HG02623 (cell line): ENCODE measurements at regions not wholly inside any gene's neighbourhood (a gene's known extent, or its start where the extent isn't known, plus 50 kb on each side); places are given as distances from the start of the nearest gene placed in this dataset.

ENCODE experiments used
- ATAC-seq: cut with Tn5 transposase; IDR thresholded peaks from one replicate; pipeline ENCODE4 v1.9.1; 2021; ENCODE audit warnings: moderate library complexity; ENCODE audit not compliant: unreplicated experiment

DNA sequence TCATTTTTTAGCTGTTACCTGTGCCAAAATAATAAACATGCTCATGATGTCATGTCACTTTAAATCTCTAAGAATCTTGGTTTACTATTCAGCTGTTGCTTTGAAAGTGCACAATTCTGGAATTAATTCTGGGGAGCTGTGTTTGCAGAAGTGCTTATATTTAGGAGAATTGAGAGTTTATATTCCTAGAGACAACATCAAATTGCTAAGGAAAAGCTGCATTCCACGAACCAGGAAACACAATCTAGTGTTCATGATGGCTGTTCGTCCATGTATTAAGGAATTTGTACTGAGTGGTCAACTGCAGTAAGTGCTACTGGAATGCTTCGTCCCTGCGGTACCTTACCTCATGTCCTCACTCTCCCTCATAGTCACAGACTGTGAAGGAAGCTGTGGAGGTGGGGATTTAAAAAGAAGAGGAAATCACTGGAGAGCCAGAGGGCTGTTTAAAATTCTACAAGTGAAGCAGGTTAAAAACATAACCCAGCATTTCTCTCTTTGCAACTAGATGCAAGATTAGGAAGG is 161.0 kb downstream of the TRMT11 start:
- ATAC-seq, result no peak

DNA sequence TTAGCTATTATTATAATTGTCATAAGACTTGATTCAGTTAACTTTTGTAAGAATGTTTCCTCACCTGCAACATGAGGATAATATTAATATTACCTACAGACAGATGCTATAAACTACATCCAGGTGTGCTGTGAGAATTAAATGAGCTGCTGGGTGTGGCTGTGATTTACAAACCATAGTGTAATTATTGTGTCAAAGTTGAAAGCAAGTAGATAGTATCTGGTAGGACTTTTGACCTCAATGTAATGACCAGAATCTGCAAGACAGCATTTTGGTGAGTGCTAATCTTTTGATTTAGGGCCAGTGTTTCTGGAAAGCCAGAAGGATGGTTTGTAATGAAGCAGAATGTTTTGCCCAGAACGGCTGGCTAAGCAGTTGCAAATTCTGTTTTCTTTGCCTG is 162.5 kb downstream of the TRMT11 start:
- ATAC-seq, result no peak

DNA sequence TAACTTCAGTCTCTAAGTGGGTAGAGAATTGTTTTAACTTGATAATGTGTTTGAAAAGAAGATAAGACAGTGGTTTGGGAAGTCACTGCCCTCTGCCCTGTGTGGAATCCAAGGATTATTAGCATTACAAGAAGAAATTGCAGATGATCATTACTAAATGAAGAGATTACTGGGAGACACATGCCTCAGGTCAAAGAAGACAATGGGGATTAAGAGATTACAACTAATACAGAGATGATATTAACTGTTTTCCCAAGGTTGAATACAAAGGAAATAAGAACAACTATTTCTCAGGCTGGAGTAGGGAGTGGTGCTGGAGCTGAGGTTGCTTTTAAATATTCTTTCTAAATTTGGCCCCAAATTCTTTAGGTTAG is 166.0 kb downstream of the TRMT11 start:
- ATAC-seq, result no peak

DNA sequence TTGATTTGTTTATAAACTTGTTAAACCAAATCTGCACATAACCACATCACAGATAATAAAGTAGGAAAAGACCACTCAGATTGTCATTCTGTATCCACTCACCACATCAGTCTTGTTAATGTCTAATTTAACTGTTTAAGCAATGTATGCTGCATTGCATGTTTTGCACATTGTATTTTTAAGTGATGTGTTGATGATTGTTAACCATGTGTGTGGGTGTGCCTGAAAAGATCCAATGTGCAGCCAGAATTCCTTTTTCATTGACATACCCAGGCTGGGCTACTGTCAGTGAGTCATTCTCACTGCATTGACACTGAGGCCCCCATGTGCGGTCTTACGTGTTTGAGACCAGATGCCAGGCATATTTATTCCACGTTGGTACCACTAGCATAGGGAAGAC is 167.3 kb downstream of the TRMT11 start:
- ATAC-seq, result no peak

DNA sequence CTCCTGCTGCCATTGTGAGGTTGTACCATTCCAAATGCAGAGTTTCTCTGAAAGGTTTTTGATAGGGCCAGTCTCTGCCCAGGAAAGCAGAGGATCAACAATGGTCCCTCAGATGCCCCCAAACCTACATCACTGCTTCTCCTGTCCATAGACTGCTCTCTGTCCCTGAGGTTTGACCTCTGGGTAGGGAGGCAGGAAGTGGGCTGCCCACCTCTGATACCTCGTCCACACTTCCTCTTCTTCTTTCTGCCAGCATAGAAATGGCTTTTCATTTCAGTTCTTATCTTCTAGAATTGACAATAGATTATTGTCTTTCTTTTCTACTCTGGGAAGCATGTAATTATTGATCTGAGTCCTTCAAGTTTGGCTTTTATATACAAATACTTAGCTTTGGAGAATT is 170.6 kb downstream of the TRMT11 start:
- peak; percentile 90 for ATAC-seq

DNA sequence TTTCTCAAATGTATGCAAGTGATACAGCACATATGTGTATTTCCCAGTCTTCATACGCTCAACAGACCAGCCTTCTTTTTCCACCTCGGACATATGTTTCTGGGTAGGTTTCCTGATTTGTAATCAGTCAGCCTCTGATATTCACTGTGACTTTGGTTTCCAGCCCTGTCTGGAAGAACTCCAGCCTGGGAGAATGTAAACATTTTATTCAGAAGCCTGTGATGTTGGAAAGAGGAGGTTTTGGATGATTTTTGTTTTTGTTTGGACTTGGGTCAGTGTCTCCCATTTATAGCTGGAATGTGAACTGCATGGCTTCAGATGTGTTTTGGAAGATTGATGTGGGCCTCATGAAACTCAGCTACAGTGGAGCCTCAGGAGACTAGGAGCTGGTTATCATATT is 172.2 kb upstream of the CENPW start:
- no peak for ATAC-seq

DNA sequence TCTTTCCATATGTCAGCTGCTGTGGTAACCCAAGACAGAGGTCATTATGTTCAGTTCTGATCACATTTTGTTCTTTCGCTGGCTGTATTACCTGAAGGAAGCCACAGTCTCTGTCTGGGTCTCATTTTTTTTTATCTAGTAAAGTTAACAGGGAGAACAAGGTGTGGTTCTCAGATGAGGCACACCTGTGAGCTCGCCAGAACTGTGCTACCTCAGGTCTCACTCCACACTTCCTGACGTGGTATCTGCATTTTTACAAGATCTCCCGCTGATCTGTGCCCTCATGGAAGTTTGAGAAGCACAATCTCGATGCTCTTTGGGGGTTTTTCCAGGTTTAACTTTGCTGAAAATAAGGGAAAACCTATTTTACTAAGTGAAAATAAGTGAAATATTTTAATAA is 169.5 kb upstream of the CENPW start:
- ATAC-seq, result no peak

DNA sequence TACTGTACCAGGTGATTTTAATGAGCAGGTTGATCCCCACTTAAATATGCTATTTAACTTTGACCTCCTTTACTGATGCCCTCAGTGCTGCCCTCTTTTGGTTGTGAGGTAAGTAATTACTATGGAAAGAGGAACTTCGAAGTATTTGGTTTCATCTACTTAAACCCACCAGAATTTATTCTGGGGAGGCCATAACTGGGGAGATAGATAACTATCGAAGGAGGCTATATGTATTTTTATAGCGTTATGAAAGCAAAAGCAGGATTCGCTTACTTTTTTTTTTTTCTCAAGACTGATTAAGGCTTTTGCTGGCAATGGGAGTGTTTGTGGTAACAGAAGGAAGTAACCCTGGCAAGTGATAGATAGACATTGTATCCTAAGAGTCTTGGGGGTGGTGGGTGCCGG is 168.9 kb upstream of the CENPW start:
- peak; percentile 84 for ATAC-seq

DNA sequence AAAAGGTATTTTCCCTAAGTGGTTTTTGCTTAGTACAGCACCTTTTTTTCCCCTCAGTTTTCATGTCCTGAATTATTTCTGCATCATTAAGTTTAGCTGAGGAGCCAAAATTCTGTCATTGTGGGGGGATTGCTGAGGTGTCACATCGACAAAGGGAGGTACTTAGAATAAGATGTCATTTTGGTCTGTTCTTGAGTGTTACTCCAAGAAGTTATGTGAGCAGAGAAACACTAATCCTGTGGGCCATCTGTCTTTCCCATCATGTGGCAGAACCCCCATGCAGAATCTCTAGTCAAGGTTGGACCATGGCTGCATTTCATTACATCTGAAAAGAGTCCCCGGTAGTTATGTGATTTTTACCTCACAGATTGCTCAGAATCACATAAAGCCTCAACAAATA is 167.8 kb upstream of the CENPW start:
- ATAC-seq, result no peak

DNA sequence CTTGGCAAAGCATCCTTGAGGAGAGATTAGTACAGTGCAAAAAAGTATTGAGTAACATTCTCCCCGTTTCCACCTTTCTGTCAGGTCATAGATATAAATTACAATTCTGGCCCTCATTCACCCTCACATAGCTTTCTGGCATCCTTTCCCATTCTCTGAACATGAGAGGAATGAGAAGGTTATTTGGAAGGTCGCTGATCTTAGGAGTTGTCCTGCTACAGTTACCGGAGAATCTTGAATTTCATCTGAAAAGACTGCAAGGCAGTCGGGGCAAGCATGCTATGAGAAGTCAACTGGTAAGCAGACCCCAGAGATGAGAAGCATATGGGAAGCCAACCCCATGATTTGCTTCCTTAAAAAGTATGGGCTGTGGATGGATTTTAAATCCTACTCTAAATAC is 166.7 kb upstream of the CENPW start:
- ATAC-seq, result no peak

DNA sequence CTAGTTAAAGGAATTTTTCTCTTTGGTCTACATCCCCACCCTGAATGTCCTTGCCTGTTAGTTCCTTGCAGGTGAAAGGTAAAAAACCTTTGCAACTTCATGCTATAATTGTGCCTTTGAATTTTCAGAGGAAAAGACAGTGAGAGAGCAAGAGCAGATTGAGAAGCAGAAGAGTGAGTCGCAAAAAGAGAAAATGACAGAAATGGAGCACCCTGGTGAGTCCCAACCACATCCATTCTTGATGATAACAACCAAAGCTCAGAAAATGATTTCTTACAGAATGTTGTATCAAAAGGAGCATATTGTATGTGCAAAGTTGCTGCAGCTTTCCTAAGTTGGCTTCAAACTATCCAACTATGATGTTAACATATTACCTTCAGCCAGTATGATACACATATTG is 165.2 kb upstream of the CENPW start:
- no peak for ATAC-seq

DNA sequence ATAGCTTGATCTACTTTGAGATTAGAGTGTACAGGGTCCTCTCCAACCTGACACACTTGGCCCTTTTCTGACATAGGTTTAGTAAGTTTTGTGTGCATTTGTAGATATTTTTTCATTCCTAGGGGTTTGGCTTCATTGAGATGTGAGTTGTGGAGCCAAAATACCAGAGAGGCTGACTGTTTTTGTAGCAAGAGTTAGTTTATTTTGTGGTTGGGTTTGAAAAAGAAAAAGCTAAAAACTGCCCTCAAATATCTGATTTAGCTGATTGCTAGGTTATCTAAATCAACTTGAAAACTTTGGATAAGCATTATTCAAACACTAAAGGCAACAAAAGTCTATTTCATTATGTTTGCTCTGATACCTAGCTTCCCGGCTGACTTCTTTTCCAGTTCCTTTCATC is 164.7 kb upstream of the CENPW start:
- ATAC-seq, result no peak

DNA sequence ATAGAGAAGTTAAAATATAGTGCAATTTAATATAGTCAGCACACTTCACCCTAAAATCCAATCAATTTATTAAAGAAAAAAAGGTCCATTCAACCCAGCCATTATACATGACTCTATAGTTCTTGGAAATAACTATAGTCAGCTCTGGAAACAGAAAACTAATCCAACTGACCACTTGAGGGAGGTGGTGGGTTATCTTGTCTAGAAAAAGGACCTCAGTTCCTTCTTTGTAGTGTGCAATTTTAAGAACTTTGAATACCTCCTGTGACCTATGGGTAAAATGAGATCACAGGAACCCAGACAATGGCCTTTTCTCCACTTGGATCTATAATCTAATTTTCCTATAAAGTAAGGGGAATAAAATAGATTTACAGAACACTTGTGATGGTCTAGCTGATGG is 163.6 kb upstream of the CENPW start:
- no peak for ATAC-seq

DNA sequence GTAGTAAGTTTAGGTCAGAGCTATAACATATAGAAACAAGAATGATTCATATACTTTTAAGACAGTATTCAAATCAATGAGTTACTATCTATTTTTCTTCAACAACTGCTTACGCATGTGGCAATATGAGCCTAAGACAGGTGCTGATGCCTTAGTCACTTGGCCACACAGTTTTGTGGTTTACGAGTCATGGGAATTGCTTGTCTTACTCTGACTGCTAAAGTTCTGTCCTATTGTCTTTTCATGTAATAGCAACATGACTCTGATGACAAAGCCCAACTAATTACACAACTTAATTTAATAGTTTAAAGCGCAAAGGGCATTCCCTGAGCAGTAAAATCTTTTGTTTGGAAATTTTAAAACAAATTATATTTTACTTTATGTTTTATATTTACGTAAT is 159.3 kb upstream of the CENPW start:
- ATAC-seq, result no peak

DNA sequence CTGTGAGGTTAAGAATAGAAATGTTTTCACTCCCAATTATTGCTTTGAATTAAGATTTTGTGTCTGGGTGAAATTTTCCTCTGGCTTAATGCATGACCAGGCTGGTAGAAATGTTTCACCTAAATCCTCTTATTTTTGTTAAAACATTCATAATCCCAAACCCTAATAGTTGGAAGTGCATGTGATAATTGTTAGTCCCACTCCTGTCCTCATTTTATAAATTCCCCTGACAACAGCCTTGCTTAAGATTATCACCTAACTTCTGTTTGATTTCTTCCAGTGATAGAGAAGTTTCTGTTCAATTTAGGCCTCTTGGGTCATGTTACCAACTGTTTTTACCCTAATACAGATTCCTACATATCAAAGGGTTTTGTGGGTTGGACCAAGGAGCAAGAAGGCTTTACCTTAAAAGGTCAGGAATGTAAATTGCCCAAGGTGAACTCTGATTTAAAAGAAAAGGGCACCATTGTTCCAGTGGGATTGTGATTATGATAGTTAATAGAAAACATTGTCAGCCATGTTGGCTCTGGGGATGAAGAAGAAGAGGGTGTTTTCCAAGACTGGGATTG is 158.7 kb upstream of the CENPW start:
- no peak for ATAC-seq

DNA sequence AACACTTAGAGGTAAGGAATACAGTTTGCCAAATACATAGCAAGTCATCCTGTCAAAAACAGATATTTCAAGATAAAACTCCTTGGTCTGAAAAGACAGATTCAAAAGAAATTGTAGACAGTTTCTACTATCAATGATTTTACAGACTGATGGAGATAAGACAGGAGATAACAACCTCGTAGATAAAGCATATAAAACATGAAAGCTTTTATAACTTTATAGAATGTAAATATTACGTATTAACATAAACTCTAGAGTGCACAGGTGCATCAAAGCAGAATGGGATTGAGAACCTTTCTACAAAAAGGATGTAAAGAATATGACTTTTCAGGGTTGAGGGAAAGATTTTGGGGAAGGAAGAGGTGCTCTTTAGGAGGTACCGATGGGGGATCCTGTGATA is 158.0 kb upstream of the CENPW start:
- no peak for ATAC-seq

DNA sequence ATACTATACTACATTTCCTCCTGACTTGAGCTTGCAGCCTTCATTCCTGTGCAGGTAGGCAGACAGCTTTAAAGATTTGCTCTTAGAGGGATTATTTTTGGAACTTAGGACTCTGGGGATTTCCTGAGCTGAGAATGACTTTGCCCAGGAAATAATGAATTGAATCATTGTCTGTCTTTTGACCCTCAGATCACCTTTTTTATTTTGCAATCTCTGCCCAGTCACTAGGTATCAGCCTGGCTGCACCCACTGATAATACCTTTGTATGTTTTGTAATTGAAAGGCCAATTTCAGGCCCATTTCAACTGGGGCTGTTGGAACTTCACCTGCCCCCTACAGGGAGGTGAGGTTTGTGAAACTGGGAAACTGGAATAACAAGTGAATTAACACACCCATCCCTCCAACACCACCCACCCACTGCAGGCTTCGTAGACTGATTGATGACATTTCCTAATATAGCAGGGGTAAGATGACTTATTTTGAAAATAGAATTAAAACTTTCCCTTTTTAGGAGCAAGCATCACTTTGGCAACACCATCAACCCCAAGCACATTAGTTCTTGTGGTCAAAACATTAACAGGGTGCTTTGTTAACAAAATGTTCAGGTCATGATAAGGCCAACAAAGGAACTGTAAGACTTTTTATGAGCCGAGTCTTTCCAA is 157.1 kb upstream of the CENPW start:
- no peak for ATAC-seq

DNA sequence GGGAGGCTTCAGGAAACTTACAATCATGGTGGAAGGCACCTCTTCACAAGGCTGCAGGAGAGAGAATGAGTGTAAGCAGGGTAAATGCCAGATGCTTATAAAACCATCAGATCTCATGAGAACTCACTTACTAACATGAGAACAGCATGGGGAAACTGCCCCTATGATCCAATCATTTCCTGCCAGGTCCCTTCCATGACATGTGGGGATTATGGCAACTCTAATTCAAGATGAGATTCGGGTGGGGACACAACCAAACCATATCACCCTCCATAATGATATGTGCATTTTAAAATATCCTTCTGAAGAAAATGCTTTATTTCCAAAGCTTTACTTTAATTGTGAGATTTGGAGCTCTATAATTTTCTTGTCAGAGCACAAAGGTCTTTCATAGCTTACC is 154.1 kb upstream of the CENPW start:
- no peak for ATAC-seq

DNA sequence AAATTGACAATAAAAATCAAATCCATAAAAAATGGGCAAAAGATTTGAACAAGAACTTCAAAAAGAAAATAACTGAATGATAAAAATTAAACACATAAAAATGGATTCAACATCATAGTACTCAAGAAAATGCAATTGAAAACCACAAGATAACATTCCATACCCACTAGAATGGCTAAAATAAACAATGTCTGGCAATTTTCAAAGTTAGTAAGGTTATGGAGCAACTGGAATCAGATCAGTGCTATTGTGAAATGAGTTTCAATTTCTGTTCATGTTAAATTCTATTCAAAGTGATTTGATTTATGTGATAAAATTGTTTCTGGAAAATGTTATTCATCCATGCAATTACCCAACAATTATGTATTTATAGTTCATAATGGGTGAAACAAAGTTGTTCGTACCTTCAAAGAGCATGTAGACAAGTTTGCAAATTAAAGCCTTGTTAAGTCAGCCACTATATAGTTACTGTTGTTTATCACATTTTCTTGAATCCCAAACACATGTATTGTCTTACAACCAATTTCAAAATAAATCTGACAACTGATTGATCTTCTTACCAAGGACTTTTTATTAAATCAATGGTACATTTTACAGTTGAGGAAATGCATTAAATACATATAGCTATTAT is 151.5 kb upstream of the CENPW start:
- ATAC-seq, result no peak

DNA sequence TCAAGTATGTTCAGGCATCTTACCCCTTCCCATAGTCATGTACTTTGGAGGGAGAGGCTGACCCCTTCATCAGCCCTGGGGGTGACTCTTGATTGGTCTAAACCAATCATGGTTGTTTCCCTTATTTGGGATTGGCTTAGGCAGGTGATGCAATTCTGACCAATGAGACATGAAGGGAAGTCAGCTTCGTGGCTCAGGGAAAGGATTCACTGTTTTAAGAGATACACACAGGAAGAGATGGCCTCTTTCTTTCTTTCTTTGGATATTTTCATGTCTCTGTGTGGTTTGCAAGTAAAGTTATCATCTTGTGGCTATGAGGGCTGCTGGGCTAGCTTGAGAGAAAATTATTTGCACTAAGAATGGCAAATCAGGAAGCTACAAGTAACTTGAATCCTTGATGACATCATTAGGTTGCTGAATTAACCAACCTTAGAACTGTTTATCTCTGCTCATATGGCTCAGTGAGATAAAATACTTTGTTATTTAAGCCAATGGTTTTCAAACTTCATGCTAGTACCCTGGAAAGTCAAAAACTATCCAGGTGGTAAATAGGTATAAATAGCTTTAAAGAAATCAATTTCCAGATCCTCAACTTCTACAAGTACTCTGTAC is 144.2 kb upstream of the CENPW start:
- no peak for ATAC-seq

DNA sequence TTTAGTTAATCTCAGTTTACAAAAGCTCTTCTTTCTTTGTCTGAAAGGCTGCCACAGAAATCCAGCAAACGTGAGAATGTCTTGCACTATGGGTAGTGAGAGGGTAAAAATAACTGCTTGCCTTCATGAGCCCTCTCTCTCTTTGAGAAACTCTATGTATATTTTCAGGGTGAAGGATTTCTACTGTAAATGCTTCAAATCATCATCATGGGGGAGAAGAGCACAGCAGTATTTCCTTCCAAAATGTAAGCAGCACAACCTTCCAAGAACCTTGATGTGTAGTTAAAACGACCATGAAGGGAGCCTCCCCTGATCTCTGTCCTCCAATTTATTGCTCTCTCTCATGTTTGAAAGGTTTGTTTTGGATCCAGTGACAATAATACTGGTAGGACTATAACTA is 141.3 kb upstream of the CENPW start:
- no peak for ATAC-seq

DNA sequence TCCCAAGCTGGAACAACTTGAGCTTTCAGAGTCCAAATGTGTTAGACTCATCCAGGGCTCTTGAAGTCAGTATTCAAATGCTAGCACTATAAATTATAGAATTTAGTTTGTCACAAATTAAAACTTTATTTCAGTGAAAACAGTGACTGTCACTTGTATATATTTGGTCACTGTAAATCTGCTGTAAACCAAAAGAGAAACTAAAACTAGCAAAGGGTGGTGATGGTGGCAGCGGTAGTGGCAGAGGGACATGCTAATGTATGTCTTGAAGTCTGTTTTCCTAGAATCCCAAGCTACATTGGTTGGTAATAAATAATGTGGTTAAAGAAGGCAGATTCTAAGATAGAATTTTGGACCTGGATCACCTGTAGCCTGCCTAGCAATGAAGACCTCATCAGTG is 140.4 kb upstream of the CENPW start:
- no peak for ATAC-seq
